ENCODE measurements at regions not wholly inside any gene's neighbourhood (a gene's known extent, or its start where the extent isn't known, plus 50 kb on each side); places are given as distances from the start of the nearest gene placed in this dataset.

DNA sequence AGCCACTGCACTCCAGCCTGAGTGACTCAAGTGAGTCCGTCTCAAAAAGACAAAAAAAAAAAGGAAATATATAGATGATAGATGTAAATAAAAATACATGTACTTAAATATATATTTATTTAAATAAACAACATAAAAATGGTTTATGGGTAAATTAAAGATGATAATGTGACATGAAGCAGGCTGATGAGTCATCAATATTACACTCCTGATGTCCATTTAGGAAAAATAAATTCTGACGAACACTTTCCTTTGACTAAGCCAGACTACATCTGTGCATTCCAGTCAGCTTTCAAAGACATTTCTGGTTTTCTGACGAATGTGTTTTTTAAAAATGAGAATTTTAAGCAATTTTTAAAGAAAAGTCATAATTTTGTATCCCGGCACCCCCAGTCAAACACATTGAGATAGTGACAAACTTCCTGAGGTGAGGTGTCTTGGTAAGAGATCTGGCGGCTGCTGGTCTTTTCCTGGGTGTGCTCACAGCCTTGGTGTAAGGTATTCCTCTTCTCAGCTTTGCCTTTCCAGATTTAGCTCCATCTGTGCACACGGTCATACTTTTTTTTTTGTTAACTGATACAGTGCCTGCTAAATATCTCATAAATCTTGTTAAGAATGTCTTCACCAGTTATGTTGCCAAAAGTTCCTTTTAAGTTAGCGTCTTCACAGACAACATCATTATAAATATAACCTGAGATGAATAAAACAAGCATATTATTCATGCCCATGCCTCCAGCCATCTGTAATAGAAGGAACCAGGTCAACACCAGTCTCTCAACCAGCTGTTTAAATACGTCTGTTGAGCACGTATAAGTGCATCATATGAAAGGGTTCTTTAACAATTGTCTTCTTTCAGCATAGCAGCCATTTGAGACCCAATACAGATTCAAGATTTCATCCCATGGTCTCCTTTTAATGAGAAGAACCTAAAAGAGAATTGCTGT is 214.5 kb upstream of the PLD5 start:
- Histone ChIP-seq H3K4me3 (replicated peaks in 1 of 3; ENCODE audit: low read depth in 2 of 3, low read length in 3 of 3) (no peak overlapping the region), H3K79me2 (ENCODE audit: insufficient read depth, low read length) (no peaks in the 10 kb centered on the region), H3K27me3 (ENCODE audit: control insufficient read depth in 2 of 2, insufficient read depth in 2 of 2, low read length in 2 of 2) (no peaks in the 10 kb centered on the region), H4K20me1 (ENCODE audit: insufficient read depth, low read length) (no peaks in the 10 kb centered on the region), H3K9ac (ENCODE audit: insufficient read depth, low read length, poor library complexity, severe bottlenecking) (no peak overlapping the region), H3K4me1 (ENCODE audit: control insufficient read depth in 1 of 2, insufficient read depth in 2 of 2, low read length in 2 of 2) (no peaks in the 10 kb centered on the region), H3K9me3 (replicated peaks in 1 of 2; ENCODE audit: control insufficient read depth in 1 of 2, insufficient read depth in 1 of 2, low read length in 2 of 2) (peaks cover 0 to 7% of the 10 kb centered on the region in 2 donors), H3K36me3 (replicated peaks in 1 of 2; ENCODE audit: control insufficient read depth in 1 of 2, insufficient read depth in 2 of 2, low read length in 2 of 2) (no peaks in the 10 kb centered on the region), H3K4me2 (replicated peaks; ENCODE audit: extremely low read depth, low read length, poor library complexity, severe bottlenecking) (no peak overlapping the region), H3K27ac (ENCODE audit: low read depth in 1 of 2, low read length in 2 of 2) (no peak overlapping the region), H2AFZ (ENCODE audit: insufficient read depth, low read depth, low read length, poor library complexity, severe bottlenecking) (no peak overlapping the region)
- Mint-ChIP-seq H3K27ac (no peak overlapping the region), H3K9me3 (peaks cover 3 to 11% (median 7%) of the 10 kb centered on the region in 7 donors), H3K27me3 (ENCODE audit: low read depth in 3 of 3) (peaks cover 0 to 1% (median 0%) of the 10 kb centered on the region in 3 donors), H3K36me3 (no peaks in the 10 kb centered on the region), H3K4me3 (no peak overlapping the region), H3K4me1 (no peaks in the 10 kb centered on the region)
- WGBS (ENCODE audit: insufficient coverage), result 67% methylated on average over 3 of the region's 9 CpGs
- TF ChIP-seq CTCF (IDR thresholded peaks at IDR 0.05), result no peak
- intact Hi-C loops (cut with micrococcal nuclease), result no loop called here
- no peak for DNase-seq

- Histone ChIP-seq H3K79me2 (ENCODE audit: insufficient read depth, low read length) (no peaks in the 10 kb centered on the region), H3K4me3 (replicated peaks in 1 of 3; ENCODE audit: low read depth in 2 of 3, low read length in 3 of 3) (no peak overlapping the region), H3K4me2 (replicated peaks; ENCODE audit: extremely low read depth, low read length, poor library complexity, severe bottlenecking) (no peak overlapping the region), H3K36me3 (replicated peaks in 1 of 2; ENCODE audit: control insufficient read depth in 1 of 2, insufficient read depth in 2 of 2, low read length in 2 of 2) (no peaks in the 10 kb centered on the region), H3K27me3 (ENCODE audit: control insufficient read depth in 2 of 2, insufficient read depth in 2 of 2, low read length in 2 of 2) (no peaks in the 10 kb centered on the region), H2AFZ (ENCODE audit: insufficient read depth, low read depth, low read length, poor library complexity, severe bottlenecking) (no peak overlapping the region), H3K27ac (ENCODE audit: low read depth in 1 of 2, low read length in 2 of 2) (no peak overlapping the region), H3K9ac (ENCODE audit: insufficient read depth, low read length, poor library complexity, severe bottlenecking) (no peak overlapping the region), H3K9me3 (replicated peaks in 1 of 2; ENCODE audit: control insufficient read depth in 1 of 2, insufficient read depth in 1 of 2, low read length in 2 of 2) (peaks cover 2 to 3% of the 10 kb centered on the region in 2 donors), H4K20me1 (ENCODE audit: insufficient read depth, low read length) (no peaks in the 10 kb centered on the region), H3K4me1 (ENCODE audit: control insufficient read depth in 1 of 2, insufficient read depth in 2 of 2, low read length in 2 of 2) (no peaks in the 10 kb centered on the region)
- no peaks in the 10 kb centered on the region for H3K36me3 Mint-ChIP-seq
- no peak for DNase-seq
- H3K27ac Mint-ChIP-seq, result no peak overlapping the region
- intact Hi-C loops (cut with micrococcal nuclease), result no loop called here
- peaks cover 0 to 1% (median 0%) of the 10 kb centered on the region in 3 donors for H3K27me3 Mint-ChIP-seq (ENCODE audit: low read depth in 3 of 3)
- no peak overlapping the region for H3K4me3 Mint-ChIP-seq
- WGBS (ENCODE audit: insufficient coverage), result no CpG with 5 or more reads among the region's 1 CpG
- TF ChIP-seq CTCF (IDR thresholded peaks at IDR 0.05), result no peak
- H3K9me3 Mint-ChIP-seq, result peaks cover 1 to 10% (median 5%) of the 10 kb centered on the region in 7 donors
- H3K4me1 Mint-ChIP-seq, result no peaks in the 10 kb centered on the region
Measured at GRCh38 chr1:242736611-242737010, 212.1 kb upstream of the PLD5 start.

Measured in CD14-positive monocyte (primary cell).